Tibial nerve (tissue), 4 donors: ENCODE measurements at regions not wholly inside any gene's neighbourhood (a gene's known extent, or its start where the extent isn't known, plus 50 kb on each side); places are given as distances from the start of the nearest gene placed in this dataset.

Experiments used
- DNase-seq, 2 donors: peaks; one replicate each; pipeline ENCODE4 v3.0.0-alpha.2; 2019; ENCODE audit warnings: low spot score in 2 of 2
- H3K27ac ChIP-seq, 4 donors: fragments of 200-600 bp; sonication (generic) in 3 of 4; one replicate each; pipeline ENCODE4 v1.5.1; 2017 to 2019; ENCODE audit warnings: mild to moderate bottlenecking in 1 of 4
- H3K27me3 ChIP-seq, 2 donors: fragments of 200-600 bp; sonication (generic) in 1 of 2; one replicate each; pipeline versions ENCODE4 v1.5.1 to v1.6.0; 2017 to 2019
- H3K36me3 ChIP-seq, 3 donors: fragments of 200-600 bp; sonication (generic); one replicate each; pipeline ENCODE4 v1.5.1; 2018 to 2019
- H3K4me1 ChIP-seq, 4 donors: fragments of 200-600 bp; sonication (generic) in 3 of 4; one replicate each; pipeline ENCODE4 v1.5.1; 2017 to 2019
- H3K4me3 ChIP-seq, 4 donors: fragments of 200-600 bp; sonication (generic) in 3 of 4; one replicate each; pipeline ENCODE4 v1.5.1; 2017 to 2019; ENCODE audit warnings: mild to moderate bottlenecking in 1 of 4, moderate library complexity in 1 of 4
- H3K9me3 ChIP-seq, 4 donors: fragments of 200-600 bp; sonication (generic) in 3 of 4; one replicate each; pipeline ENCODE4 v1.5.1; 2017 to 2019
- CTCF ChIP-seq, 5 experiments: fragments of 200-600 bp in 3 of 5; fragments of 450-650 bp in 2 of 5; sonication (generic) in 3 of 5; IDR thresholded peaks; one replicate each; pipeline ENCODE4 v1.5.1; 2016 to 2019; ENCODE audit warnings: antibody characterized with exemption in 5 of 5, mild to moderate bottlenecking in 3 of 5, moderate library complexity in 2 of 5
- EP300 ChIP-seq, 2 donors: sonication (generic); formaldehyde crosslinking; IDR thresholded peaks; one replicate each; pipeline ENCODE4 v1.6.1; 2017; ENCODE audit warnings: antibody characterized with exemption in 2 of 2, mild to moderate bottlenecking in 1 of 2
- POLR2A ChIP-seq, 2 donors: fragments of 450-650 bp; IDR thresholded peaks; one replicate each; pipeline ENCODE4 v1.6.1; 2017; ENCODE audit warnings: antibody characterized with exemption in 2 of 2, mild to moderate bottlenecking in 2 of 2, moderate library complexity in 2 of 2
- WGBS, 2 donors: methylation state at CpG; one replicate each; pipeline ENCODE4 v1.1.5; 2018; 5-methylcytosine and 5-hydroxymethylcytosine counted together

- Histone ChIP-seq H3K9me3 (no peaks in the 10 kb centered on the region), H3K27ac (no peak overlapping the region), H3K4me1 (no peaks in the 10 kb centered on the region), H3K4me3 (no peak overlapping the region), H3K36me3 (no peaks in the 10 kb centered on the region), H3K27me3 (no peaks in the 10 kb centered on the region)
- no peak for DNase-seq
- no peak for TF ChIP-seq POLR2A (IDR thresholded peaks at IDR 0.05)
- no peak for TF ChIP-seq CTCF (IDR thresholded peaks at IDR 0.05)
- TF ChIP-seq EP300 (IDR thresholded peaks at IDR 0.05), result no peak
- 71 to 85% methylated on average over 2 of the region's 2 CpGs for WGBS, 2 donors
These were observed 212.2 kb downstream of the PPP1R2C start for GRCh38 chrX:42565739-42566138.

GRCh38 chrX:42546800-42547199 lies 231.2 kb downstream of the PPP1R2C start:
- no peaks in the 10 kb centered on the region for H3K4me1 ChIP-seq
- no peaks in the 10 kb centered on the region for H3K9me3 ChIP-seq
- H3K27ac ChIP-seq, result no peak overlapping the region
- no peaks in the 10 kb centered on the region for H3K36me3 ChIP-seq
- no peak overlapping the region for H3K4me3 ChIP-seq
- TF ChIP-seq EP300 (IDR thresholded peaks at IDR 0.05), result no peak
- no peak for TF ChIP-seq POLR2A (IDR thresholded peaks at IDR 0.05)
- TF ChIP-seq CTCF (IDR thresholded peaks at IDR 0.05), result no peak
- no peaks in the 10 kb centered on the region for H3K27me3 ChIP-seq
- 59 to 67% methylated on average over 1 of the region's 1 CpG for WGBS, 2 donors
- no peak for DNase-seq

GRCh38 chrX:42544883-42545282 lies 233.1 kb downstream of the PPP1R2C start:
- Histone ChIP-seq H3K4me1 (no peaks in the 10 kb centered on the region), H3K36me3 (no peaks in the 10 kb centered on the region), H3K27ac (no peak overlapping the region), H3K27me3 (no peaks in the 10 kb centered on the region), H3K9me3 (no peaks in the 10 kb centered on the region), H3K4me3 (no peak overlapping the region)
- TF ChIP-seq POLR2A (IDR thresholded peaks at IDR 0.05), result no peak
- DNase-seq, result no peak
- WGBS, 2 donors, result 68 to 89% methylated on average over 2 of the region's 2 CpGs

- Histone ChIP-seq H3K4me3 (no peak overlapping the region), H3K36me3 (no peaks in the 10 kb centered on the region), H3K4me1 (no peaks in the 10 kb centered on the region), H3K27ac (no peak overlapping the region), H3K9me3 (no peaks in the 10 kb centered on the region), H3K27me3 (no peaks in the 10 kb centered on the region)
- TF ChIP-seq POLR2A (IDR thresholded peaks at IDR 0.05) (no peak), CTCF (IDR thresholded peaks at IDR 0.05) (no peak), EP300 (IDR thresholded peaks at IDR 0.05) (no peak)
- no peak for DNase-seq
These were observed 236.4 kb downstream of the PPP1R2C start for GRCh38 chrX:42541554-42541953.

GRCh38 chrX:42540146-42540545 lies 237.8 kb downstream of the PPP1R2C start:
- no peak for TF ChIP-seq POLR2A (IDR thresholded peaks at IDR 0.05)
- no peak for TF ChIP-seq CTCF (IDR thresholded peaks at IDR 0.05)
- no peak for TF ChIP-seq EP300 (IDR thresholded peaks at IDR 0.05)
- no peak overlapping the region for H3K4me3 ChIP-seq
- DNase-seq, result no peak
- no peaks in the 10 kb centered on the region for H3K9me3 ChIP-seq
- no peaks in the 10 kb centered on the region for H3K36me3 ChIP-seq
- H3K4me1 ChIP-seq, result no peaks in the 10 kb centered on the region
- H3K27ac ChIP-seq, result no peak overlapping the region
- no peaks in the 10 kb centered on the region for H3K27me3 ChIP-seq

GRCh38 chrX:42538405-42538804 lies 239.6 kb downstream of the PPP1R2C start:
- DNase-seq, result no peak
- no peaks in the 10 kb centered on the region for H3K36me3 ChIP-seq
- no peaks in the 10 kb centered on the region for H3K27me3 ChIP-seq
- H3K4me1 ChIP-seq, result no peaks in the 10 kb centered on the region
- TF ChIP-seq EP300 (IDR thresholded peaks at IDR 0.05), result no peak
- no peak for TF ChIP-seq POLR2A (IDR thresholded peaks at IDR 0.05)
- TF ChIP-seq CTCF (IDR thresholded peaks at IDR 0.05), result no peak
- no peak overlapping the region for H3K4me3 ChIP-seq
- H3K9me3 ChIP-seq, result no peaks in the 10 kb centered on the region
- H3K27ac ChIP-seq, result no peak overlapping the region
- 54 to 75% methylated on average over 2 of the region's 2 CpGs for WGBS, 2 donors
